Dermis blood vessel endothelial cell (primary cell): ENCODE measurements at regions not wholly inside any gene's neighbourhood (a gene's known extent, or its start where the extent isn't known, plus 50 kb on each side); places are given as distances from the start of the nearest gene placed in this dataset.
"Not testable (repeated sequence)": the region's sequence is repeated elsewhere in the genome, so short reads cannot be mapped to it uniquely, and the experiment has no call there.

Experiments used
- DNase-seq: peaks from one replicate; pipeline ENCODE4 v3.0.0; 2010

GRCh38 chr3:99586701-99587100, 51.7 kb upstream of the COL8A1 start:
- no peak for DNase-seq

- no peak for DNase-seq
These were observed 58.4 kb upstream of the COL8A1 start for GRCh38 chr3:99579965-99580364.

GRCh38 chr3:99579246-99579645, 59.1 kb upstream of the COL8A1 start:
- peak; percentile 29 for DNase-seq

- peak; percentile 75 for DNase-seq
These were observed 59.9 kb upstream of the COL8A1 start for GRCh38 chr3:99578339-99578970.

GRCh38 chr3:99576904-99577559, 61.4 kb upstream of the COL8A1 start:
- DNase-seq: no peak

GRCh38 chr3:99575683-99576082, 62.7 kb upstream of the COL8A1 start:
- DNase-seq: no peak

GRCh38 chr3:99570061-99570460, 68.3 kb upstream of the COL8A1 start:
- no peak for DNase-seq

- DNase-seq: no peak
These were observed 69.6 kb upstream of the COL8A1 start for GRCh38 chr3:99568663-99569335.

GRCh38 chr3:99565331-99565730, 73.1 kb upstream of the COL8A1 start:
- DNase-seq: no peak

GRCh38 chr3:99562990-99563607, 75.3 kb upstream of the COL8A1 start:
- DNase-seq: no peak

- DNase-seq: peak; percentile 58
These were observed 76.3 kb upstream of the COL8A1 start for GRCh38 chr3:99562138-99562537.

GRCh38 chr3:99561056-99561455, 77.3 kb upstream of the COL8A1 start:
- DNase-seq: no peak

- no peak for DNase-seq
These were observed 79.2 kb upstream of the COL8A1 start for GRCh38 chr3:99559196-99559595.

GRCh38 chr3:99555885-99556284, 82.5 kb upstream of the COL8A1 start:
- DNase-seq: not testable (repeated sequence)

- DNase-seq: no peak
These were observed 86.9 kb upstream of the COL8A1 start for GRCh38 chr3:99551520-99551919.

GRCh38 chr3:99549957-99550603, 88.3 kb upstream of the COL8A1 start:
- DNase-seq: peak; percentile 75

- peak; percentile 87 for DNase-seq
These were observed 89.2 kb upstream of the COL8A1 start for GRCh38 chr3:99549220-99549619.

GRCh38 chr3:99548674-99549073, 89.7 kb upstream of the COL8A1 start:
- peak; percentile 76 for DNase-seq

GRCh38 chr3:99545941-99546580, 92.3 kb upstream of the COL8A1 start:
- peak; percentile 65 for DNase-seq

- peak; percentile 98 for DNase-seq
These were observed 93.6 kb upstream of the COL8A1 start for GRCh38 chr3:99544786-99545281.

GRCh38 chr3:99543796-99544195, 94.6 kb upstream of the COL8A1 start:
- peak; percentile 24 for DNase-seq
